GM12873 (cell line): ENCODE measurements at regions not wholly inside any gene's neighbourhood (a gene's known extent, or its start where the extent isn't known, plus 50 kb on each side); places are given as distances from the start of the nearest gene placed in this dataset.

Experiments
- CTCF ChIP-seq: IDR thresholded peaks from 2 replicates; pipeline ENCODE4 v1.5.1; 2012; ENCODE audit warnings: low read depth, mild to moderate bottlenecking, moderate library complexity, low read length, control low read depth; ENCODE audit not compliant: insufficient read depth; ENCODE audit errors: missing control alignments

DNA sequence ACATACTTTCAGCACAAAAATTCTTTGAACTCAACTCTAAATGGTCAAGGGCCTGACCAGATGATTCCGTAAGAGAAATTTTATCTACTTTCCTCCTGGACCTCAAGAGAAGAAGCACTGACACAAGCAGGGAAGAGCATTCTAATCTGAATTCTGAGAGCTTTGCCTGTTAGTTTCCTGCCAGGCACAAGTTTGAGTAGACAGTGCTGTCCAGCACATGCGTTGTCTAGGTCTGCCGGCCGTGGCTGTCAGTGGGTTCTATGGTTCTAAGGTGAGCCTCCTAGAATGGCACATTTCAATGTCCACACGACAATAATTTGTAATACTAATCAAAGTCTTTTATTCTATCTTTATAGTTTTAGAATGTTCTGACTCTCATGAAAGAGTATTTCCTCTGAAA, 91.9 kb downstream of the RFPL4B start:
- no peak for TF ChIP-seq CTCF

DNA sequence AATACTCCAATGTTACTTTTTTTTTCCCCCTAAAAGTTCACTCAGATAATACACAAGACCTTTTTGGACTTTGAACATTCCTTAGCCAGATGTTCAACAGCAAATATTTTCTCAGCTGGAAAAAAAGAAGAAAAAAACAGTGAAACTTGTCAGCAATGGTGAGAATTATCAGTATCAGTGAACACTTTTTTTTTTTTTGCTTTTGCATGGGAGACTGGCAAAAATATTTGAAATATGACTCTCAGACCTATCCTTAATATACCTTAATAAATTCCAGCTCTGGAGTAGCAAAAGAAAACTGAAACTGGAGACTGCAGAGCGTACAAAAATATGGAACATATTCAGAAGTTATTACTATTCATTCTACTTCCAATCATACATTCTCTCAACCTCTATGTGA, 92.3 kb downstream of the RFPL4B start:
- no peak for TF ChIP-seq CTCF

DNA sequence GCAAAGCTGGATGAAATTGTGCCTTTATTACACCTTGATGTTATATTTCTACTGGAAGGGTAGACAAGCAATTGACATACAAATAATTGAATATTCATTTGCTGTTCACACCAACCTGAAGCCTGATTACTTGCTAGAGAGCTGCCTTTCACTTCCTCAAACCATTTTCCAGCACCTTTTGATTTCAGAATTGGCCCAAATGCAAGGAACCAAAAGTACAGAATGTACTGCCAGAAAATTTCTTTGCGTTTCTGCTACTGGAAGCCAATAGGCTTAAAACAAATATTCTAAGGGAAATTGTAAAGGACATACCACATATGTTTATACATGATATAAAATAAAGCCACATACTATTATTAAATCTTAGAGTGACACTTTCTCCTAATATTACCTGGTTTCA, 94.5 kb downstream of the RFPL4B start:
- TF ChIP-seq CTCF = no peak

DNA sequence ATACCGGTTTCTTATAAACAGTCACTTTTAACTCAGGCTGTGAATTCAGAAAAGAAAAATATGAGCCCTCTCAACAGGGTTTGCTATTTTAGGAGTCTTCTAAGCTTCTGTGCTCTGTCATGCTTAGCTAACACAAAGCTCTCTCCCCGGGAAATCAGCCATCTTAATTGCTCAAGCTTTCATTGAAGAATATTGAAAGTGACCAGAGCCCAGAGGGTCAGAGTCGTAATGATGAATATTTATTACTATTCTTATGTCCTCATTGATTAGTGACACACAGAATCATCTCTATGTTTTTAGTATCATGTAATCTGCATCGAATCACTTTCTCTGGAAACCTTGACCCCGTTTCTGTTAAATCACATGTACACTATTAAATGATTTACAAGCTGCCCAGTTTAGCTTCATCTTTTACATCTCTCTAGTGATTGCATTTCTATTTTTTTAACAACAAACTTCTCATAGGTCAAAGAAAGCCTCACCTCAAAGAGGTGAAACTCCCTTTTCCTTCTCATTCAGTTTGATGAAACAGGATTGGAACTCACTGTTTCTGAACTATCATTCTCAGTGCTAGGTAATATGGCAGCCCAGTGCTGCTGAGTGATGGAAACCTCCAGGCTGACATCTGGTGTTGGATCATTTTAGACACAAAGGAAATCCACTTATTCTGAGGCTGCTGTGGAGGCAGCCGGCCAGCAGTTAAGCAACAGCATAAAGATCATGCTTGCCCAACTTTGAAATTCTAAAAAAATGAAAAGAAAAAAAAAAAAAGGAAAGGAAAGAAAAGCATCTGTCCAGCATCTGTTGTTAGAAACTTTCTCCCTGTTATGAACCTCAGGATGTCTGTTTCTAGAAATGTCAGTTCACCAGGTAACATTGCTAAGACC, 96.3 kb downstream of the RFPL4B start:
- TF ChIP-seq CTCF = no peak

GRCh38 chr6:112450663-112451062, 103.5 kb downstream of the RFPL4B start:
- no peak for TF ChIP-seq CTCF

- no peak for TF ChIP-seq CTCF
These were observed 110.8 kb downstream of the RFPL4B start for GRCh38 chr6:112457886-112458285.

GRCh38 chr6:112459758-112460304, 112.7 kb downstream of the RFPL4B start:
- TF ChIP-seq CTCF = no peak
